IPS-18a (cell line): ENCODE measurements at regions not wholly inside any gene's neighbourhood (a gene's known extent, or its start where the extent isn't known, plus 50 kb on each side); places are given as distances from the start of the nearest gene placed in this dataset.
"Not testable (repeated sequence)": the region's sequence is repeated elsewhere in the genome, so short reads cannot be mapped to it uniquely, and the experiment has no call there.

Source experiments
- H3K27ac ChIP-seq: one replicate; pipeline ENCODE4 v1.5.1; 2013; ENCODE audit warnings: low read length
- H3K27me3 ChIP-seq: one replicate; pipeline ENCODE4 v1.6.1; 2013; ENCODE audit warnings: mild to moderate bottlenecking, low read length; ENCODE audit not compliant: control insufficient read depth, insufficient read depth
- H3K36me3 ChIP-seq: one replicate; pipeline ENCODE4 v1.6.1; 2013; ENCODE audit warnings: low read depth, low read length; ENCODE audit not compliant: control insufficient read depth
- H3K4me1 ChIP-seq: one replicate; pipeline ENCODE4 v1.6.1; 2013; ENCODE audit warnings: low read depth, low read length; ENCODE audit not compliant: control insufficient read depth
- H3K4me3 ChIP-seq: one replicate; pipeline ENCODE4 v1.5.1; 2013; ENCODE audit warnings: low read length
- H3K9ac ChIP-seq: one replicate; pipeline ENCODE4 v1.6.1; 2013; ENCODE audit warnings: mild to moderate bottlenecking, low read length, moderate library complexity
- H3K9me3 ChIP-seq: one replicate; pipeline ENCODE4 v1.6.1; 2013; ENCODE audit warnings: low read depth, low read length; ENCODE audit not compliant: control insufficient read depth

DNA sequence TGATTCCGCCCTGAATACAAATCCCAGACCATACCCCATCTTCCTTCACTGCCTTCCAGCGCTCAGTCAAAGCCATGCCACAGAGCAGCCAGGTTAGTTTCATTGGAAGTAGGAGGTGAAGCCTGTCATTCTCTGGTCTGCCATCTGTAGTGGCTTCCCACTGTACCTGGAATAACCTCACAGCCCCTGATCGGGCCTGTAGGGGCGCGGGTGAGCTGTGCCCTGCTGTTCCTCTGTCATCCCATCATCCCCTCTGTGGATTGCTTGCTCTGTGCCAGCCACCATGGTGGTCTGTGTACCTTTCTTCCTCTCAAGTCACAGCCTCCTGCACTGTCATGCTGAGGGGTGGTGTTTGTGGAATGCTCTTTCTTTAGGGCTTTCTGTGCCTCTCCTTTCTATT, 155.1 kb downstream of the ZNF22 start:
- H3K4me1 ChIP-seq = no peaks in the 10 kb centered on the region
- no peaks in the 10 kb centered on the region for H3K9me3 ChIP-seq
- no peak overlapping the region for H3K27ac ChIP-seq
- H3K36me3 ChIP-seq = no peaks in the 10 kb centered on the region
- no peak overlapping the region for H3K9ac ChIP-seq
- no peak overlapping the region for H3K4me3 ChIP-seq
- no peaks in the 10 kb centered on the region for H3K27me3 ChIP-seq

- H3K36me3 ChIP-seq = no peaks in the 10 kb centered on the region
- no peak overlapping the region for H3K4me3 ChIP-seq
- H3K4me1 ChIP-seq = no peaks in the 10 kb centered on the region
- no peaks in the 10 kb centered on the region for H3K9me3 ChIP-seq
- no peak overlapping the region for H3K27ac ChIP-seq
- H3K9ac ChIP-seq = no peak overlapping the region
- H3K27me3 ChIP-seq = no peaks in the 10 kb centered on the region
Measured at GRCh38 chr10:45160271-45160670, 155.1 kb downstream of the OR13A1 start.

DNA sequence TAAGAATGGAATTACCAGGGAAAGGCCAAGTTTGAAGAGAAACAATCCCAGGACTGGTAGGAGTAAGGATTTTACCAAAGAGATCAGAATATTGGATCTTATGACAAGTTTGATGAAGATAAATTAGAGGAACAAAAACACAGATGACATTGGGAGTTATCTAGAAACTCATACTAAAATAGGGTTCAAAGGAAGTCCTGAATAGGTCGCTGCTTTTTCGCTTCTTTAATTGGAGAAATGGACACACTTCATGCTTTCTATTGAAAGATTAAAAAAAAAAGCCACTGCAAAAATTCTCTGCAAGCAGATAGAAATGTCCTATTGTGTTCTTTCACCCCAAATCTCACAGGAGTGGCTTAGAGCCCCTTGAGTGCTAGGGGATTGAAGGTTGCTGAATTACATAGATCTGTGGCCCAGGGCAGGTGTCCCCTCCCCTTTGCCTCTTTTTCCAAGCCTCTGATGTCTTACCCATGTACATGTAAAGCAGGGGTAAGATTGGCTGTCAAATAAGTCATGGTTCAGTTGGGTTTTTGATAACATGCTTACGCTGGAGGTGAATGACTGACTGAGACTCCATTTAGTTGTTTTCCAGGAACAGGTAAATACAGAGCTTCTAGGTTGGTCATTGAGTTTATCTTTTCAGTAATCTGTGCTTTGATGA, 152.0 kb downstream of the OR13A1 start:
- no peak overlapping the region for H3K27ac ChIP-seq
- H3K4me3 ChIP-seq = no peak overlapping the region
- H3K9ac ChIP-seq = no peak overlapping the region
- no peaks in the 10 kb centered on the region for H3K27me3 ChIP-seq
- H3K4me1 ChIP-seq = no peaks in the 10 kb centered on the region
- no peaks in the 10 kb centered on the region for H3K36me3 ChIP-seq
- H3K9me3 ChIP-seq = no peaks in the 10 kb centered on the region

GRCh38 chr10:45175520-45176118, 139.8 kb downstream of the OR13A1 start:
- not testable (repeated sequence) for H3K4me3 ChIP-seq, H3K9ac ChIP-seq, H3K27ac ChIP-seq, H3K36me3 ChIP-seq, H3K27me3 ChIP-seq, H3K4me1 ChIP-seq, H3K9me3 ChIP-seq

DNA sequence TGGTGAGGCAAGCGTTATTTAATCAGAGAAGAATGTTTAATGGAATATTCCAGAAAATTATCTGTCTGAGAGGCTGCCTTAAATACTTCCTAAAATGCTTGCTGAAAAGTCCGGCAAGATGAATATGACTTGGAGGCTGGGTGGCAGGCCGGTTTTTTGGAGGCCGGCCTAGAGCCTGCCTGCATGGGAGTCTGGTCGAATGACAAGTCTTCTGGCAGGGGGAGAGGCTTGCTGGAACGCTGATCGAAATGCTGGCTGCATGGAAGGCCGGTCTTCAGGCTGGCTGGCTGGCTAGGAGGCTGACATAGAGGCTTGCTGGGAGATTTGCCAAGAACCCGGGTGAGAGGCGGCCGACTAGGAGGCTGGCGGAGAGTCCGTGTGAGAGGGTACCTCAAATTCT, 135.7 kb downstream of the OR13A1 start:
- Histone ChIP-seq H3K27me3 (no peaks in the 10 kb centered on the region), H3K4me1 (no peaks in the 10 kb centered on the region), H3K4me3 (no peak overlapping the region), H3K36me3 (no peaks in the 10 kb centered on the region), H3K9me3 (no peaks in the 10 kb centered on the region), H3K9ac (no peak overlapping the region), H3K27ac (no peak overlapping the region)

DNA sequence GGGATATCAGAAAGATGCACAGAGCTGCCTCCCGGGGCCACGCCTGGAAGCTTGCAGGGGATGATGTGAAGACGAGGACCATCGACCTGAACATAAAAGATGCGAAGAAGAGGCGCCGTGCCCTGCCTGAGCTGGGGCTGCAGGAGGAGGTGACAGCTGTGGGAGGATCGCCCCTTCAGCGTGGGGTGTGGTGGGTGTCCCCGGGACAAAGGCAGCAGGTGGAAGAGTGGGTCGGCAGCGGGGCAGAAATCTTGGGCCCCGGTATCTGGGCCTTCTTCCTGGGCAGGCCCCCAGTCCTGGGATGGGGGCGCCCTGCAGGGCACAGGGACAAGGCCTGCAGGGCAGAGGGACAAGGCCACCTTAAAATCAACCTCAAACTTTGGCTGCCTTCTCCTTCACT, 134.9 kb downstream of the OR13A1 start:
- Histone ChIP-seq H3K9me3 (no peaks in the 10 kb centered on the region), H3K36me3 (no peaks in the 10 kb centered on the region), H3K4me1 (no peaks in the 10 kb centered on the region), H3K4me3 (no peak overlapping the region), H3K27me3 (no peaks in the 10 kb centered on the region), H3K27ac (no peak overlapping the region), H3K9ac (no peak overlapping the region)

DNA sequence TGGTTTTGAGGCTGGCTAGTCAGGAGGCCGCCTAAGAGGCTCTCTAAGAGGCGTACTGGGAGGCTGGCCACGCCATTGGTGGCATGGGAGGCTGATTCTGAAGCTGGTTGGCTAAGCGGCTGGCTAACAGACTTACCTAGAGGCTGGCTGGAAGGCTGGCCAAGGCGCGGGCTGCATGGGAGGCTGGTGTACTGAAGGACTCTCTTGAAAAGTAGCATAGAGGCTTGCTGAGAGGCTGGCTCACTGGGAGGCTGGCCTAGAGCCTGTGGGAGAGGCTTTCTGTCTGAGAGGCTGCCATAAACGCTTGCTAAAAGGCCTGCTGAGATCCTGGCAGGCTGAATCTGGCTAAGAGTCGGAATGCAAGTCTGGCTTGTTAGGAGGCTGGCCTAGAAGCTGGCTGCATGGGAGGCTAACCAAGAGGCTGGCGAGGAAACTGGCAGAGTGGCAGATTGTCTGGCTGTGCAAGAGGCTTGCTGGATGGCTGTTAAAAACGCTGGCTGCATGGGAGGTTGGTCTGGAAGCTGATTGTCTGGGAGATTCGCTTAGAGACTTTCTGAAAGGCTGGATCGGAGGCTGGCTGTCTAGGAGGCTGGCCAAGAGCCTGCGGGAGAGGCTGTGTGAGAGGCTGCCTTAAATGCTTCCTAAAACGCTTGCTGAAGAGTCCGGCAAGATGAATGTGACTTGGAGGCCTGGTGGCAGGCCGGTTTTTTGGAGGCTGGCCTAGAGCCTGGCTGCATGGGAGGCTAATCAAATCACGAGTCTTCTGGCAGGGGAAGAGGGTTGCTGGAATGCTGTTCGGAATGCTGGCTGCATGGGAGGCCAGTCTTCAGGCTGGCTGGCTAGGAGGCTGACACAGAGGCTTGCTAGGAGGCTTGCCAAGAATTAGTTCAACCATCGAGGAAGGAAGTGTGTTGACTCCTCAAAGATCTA, 134.2 kb downstream of the OR13A1 start:
- Histone ChIP-seq H3K9me3 (no peaks in the 10 kb centered on the region), H3K27ac (no peak overlapping the region), H3K9ac (no peak overlapping the region), H3K4me1 (no peaks in the 10 kb centered on the region), H3K4me3 (no peak overlapping the region), H3K36me3 (no peaks in the 10 kb centered on the region), H3K27me3 (no peaks in the 10 kb centered on the region)

DNA sequence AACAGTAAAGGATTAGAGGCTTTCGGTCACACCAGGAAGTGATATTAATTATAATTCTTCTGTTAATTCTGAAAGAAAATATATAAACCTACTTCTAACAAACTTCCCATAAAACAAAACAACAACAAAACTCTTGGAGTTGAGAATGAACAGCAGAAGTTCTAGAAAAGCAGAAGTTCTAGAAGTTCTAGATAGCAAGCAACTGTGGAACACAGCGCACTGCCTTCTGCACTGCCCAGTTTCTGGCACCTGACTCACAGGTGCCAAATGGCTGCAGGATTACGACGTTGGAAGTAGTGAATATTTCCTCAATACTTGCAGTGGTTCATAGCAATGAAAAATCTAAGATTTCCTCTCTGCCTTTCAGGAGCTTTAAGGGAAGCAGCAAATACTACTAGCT, 132.2 kb downstream of the OR13A1 start:
- no peak overlapping the region for H3K9ac ChIP-seq
- no peak overlapping the region for H3K4me3 ChIP-seq
- H3K27ac ChIP-seq = no peak overlapping the region
- H3K9me3 ChIP-seq = no peaks in the 10 kb centered on the region
- no peaks in the 10 kb centered on the region for H3K27me3 ChIP-seq
- H3K4me1 ChIP-seq = no peaks in the 10 kb centered on the region
- no peaks in the 10 kb centered on the region for H3K36me3 ChIP-seq

DNA sequence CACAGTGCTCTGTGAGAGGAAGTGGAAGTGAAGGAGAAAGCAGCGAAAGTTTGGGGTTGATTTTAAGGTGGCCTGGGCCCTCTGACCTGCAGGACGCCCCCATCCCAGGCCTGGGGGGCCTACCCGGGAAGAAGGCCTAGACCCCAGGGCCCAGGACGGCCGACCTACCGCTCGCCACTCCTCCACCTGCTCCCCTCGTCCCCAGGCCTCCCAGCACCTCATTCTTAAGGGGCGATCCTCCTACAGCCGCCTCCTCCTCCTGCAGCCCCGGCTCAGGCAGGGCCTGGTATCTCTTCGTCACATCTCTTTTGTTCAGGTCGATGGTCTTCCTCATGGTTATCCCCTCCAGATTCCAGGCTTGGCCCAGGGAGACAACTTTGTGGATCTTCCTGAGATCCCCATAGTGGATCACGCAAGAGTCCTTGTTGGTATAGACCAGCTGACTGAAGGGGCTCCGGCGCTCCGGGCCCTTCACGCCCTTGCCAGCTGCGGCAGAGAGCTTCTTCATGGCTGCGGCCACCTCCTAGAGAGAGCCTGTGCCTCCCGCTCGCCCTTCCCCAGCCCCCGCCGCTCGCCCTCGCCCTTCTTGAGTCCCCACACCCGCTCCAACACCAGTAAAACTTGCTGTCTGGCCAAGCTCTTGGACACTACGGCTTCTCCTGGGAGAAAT, 117.5 kb downstream of the OR13A1 start:
- Histone ChIP-seq H3K27me3 (no peaks in the 10 kb centered on the region), H3K9ac (no peak overlapping the region), H3K36me3 (no peaks in the 10 kb centered on the region), H3K27ac (no peak overlapping the region), H3K4me1 (no peaks in the 10 kb centered on the region), H3K9me3 (no peaks in the 10 kb centered on the region), H3K4me3 (no peak overlapping the region)

DNA sequence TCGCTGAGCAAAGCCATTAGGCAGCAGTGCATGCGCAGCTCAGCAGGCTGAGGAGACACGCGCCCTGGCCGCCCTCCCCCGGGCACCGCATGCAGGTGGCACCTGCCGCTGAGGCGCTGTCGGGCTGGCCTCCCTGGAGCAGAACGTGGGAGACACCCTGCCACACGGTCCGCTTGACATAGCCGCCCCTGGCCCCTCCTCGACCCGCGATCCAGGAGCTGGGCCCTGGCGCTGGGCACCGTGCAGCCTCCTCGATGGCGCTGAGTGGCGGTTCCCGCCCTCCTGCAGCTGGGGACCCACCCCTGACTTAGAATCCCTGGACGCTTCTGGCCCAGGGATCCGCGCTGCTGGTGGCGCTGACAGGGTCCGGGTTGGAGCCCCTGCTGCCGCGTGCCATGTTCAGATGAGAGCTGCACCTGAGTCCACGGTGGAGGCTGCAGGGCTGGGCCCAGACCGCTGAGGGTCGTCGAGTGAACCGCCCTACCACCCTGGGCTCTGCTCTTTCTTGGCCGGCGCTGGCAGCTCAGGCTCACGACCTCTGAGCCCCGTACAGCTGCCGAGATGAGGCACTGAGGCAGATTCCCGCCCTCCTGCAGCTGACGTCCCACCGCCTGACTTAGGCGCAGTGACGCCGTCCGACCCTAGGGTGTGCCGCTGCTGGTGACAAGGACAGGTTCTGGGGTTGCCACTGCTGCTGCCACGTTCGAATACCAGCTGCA, 116.8 kb downstream of the OR13A1 start:
- Histone ChIP-seq H3K9me3 (no peaks in the 10 kb centered on the region), H3K4me1 (no peaks in the 10 kb centered on the region), H3K27ac (no peak overlapping the region), H3K9ac (no peak overlapping the region), H3K36me3 (no peaks in the 10 kb centered on the region), H3K27me3 (no peaks in the 10 kb centered on the region), H3K4me3 (no peak overlapping the region)

DNA sequence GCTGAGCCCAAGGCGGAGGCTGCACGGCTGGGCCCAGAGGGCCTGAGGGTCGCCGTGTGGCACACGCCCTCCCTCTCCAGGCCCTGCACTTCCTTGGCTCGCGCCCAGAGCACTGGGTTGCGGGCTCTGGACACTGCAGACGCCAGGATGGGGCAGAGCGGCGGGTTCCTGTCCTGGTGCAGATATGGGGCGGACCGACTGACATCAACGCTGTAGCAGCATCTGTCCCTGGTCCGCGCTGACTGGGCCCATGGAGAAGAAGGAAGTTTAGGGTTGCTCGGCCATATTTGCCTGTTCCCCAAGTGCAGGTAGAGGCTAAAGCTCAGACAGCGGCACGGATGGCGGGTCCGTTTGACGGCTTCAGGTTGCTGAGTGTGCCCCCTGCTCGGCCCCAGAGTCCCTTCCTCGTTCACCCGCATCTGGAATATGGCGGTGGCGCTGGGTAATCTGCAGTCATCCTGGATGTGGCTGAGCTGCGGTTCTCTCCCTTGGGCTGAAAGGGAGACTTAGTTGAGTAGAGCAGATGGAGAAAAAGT, 116.1 kb downstream of the OR13A1 start:
- Histone ChIP-seq H3K9ac (no peak overlapping the region), H3K4me3 (no peak overlapping the region), H3K36me3 (no peaks in the 10 kb centered on the region), H3K4me1 (no peaks in the 10 kb centered on the region), H3K27me3 (no peaks in the 10 kb centered on the region), H3K9me3 (no peaks in the 10 kb centered on the region), H3K27ac (no peak overlapping the region)
